Stomach (tissue), 8 donors: ENCODE measurements at regions not wholly inside any gene's neighbourhood (a gene's known extent, or its start where the extent isn't known, plus 50 kb on each side); places are given as distances from the start of the nearest gene placed in this dataset.

Source experiments
- DNase-seq, 2 donors: peaks; one replicate each; pipeline versions ENCODE4 v3.0.0 to v3.0.0-alpha.2; 2013 to 2019
- H3K27ac ChIP-seq, 5 donors: fragments of 200-600 bp in 4 of 5; sonication (generic) in 4 of 5; one replicate each; pipeline ENCODE4 v1.5.1; 2013 to 2019; ENCODE audit warnings: mild to moderate bottlenecking in 1 of 5, moderate library complexity in 1 of 5
- H3K27me3 ChIP-seq, 3 donors: fragments of 200-600 bp; sonication (generic); one replicate each; pipeline ENCODE4 v1.5.1; 2017 to 2019; ENCODE audit warnings: mixed run types in 1 of 3
- H3K36me3 ChIP-seq, 4 donors: fragments of 200-600 bp; sonication (generic); 1 replicate in 3 of 4; 2 replicates in 1 of 4; pipeline ENCODE4 v1.5.1; 2016 to 2019
- H3K4me1 ChIP-seq, 4 donors: fragments of 200-600 bp; sonication (generic); one replicate each; pipeline ENCODE4 v1.5.1; 2016 to 2019
- H3K4me3 ChIP-seq, 4 donors: fragments of 200-600 bp; sonication (generic) in 3 of 4; one replicate each; pipeline ENCODE4 v1.5.1; 2016 to 2019; ENCODE audit warnings: mild to moderate bottlenecking in 1 of 4
- H3K9me3 ChIP-seq, 4 donors: fragments of 200-600 bp; sonication (generic); one replicate each; pipeline ENCODE4 v1.5.1; 2016 to 2019
- CTCF ChIP-seq, 7 experiments: fragments of 450-650 bp in 4 of 7; fragments of 200-600 bp in 3 of 7; sonication (generic) in 3 of 7; IDR thresholded peaks; one replicate each; pipeline ENCODE4 v1.5.1; 2016 to 2019; ENCODE audit warnings: antibody characterized with exemption in 7 of 7, control low read depth in 2 of 7, mild to moderate bottlenecking in 1 of 7
- EP300 ChIP-seq: sonication (generic); formaldehyde crosslinking; IDR thresholded peaks from one replicate; pipeline ENCODE4 v1.6.1; 2017; ENCODE audit warnings: antibody characterized with exemption
- POLR2A ChIP-seq, 4 donors: fragments of 450-650 bp; IDR thresholded peaks; one replicate each; pipeline ENCODE4 v1.6.1; 2016; ENCODE audit warnings: antibody characterized with exemption in 4 of 4, control low read depth in 2 of 4, mild to moderate bottlenecking in 1 of 4, moderate library complexity in 1 of 4
- POLR2AphosphoS5 ChIP-seq, 3 donors: sonication (generic); formaldehyde crosslinking; IDR thresholded peaks; one replicate each; pipeline ENCODE4 v1.6.1; 2016; ENCODE audit warnings: antibody characterized with exemption in 3 of 3
- WGBS, 5 donors: extraction: QIAGEN DNeasy Blood & Tissue Kit in 3 of 5; methylation state at CpG; one replicate each; pipeline versions ENCODE4 v1.1.5 to v1.1.7; 2013 to 2018; 5-methylcytosine and 5-hydroxymethylcytosine counted together
- intact Hi-C: fragments of 100-400 bp; cut with DNase I; formaldehyde crosslinking; loops from one replicate; pipeline ENCODE4 v1.15.1; 2023; ENCODE audit warnings: low total_unique reads
- donor health status: healthy with polysubstance abuse.
- donor health status: Bipolar disorder and iron deficiency.
- donor health status: healthy.

- Histone ChIP-seq H3K36me3 (no peaks in the 10 kb centered on the region), H3K4me3 (no peak overlapping the region), H3K9me3 (peaks cover 0 to 15% (median 4%) of the 10 kb centered on the region in 4 donors), H3K4me1 (no peaks in the 10 kb centered on the region), H3K27me3 (peaks cover 0 to 29% (median 6%) of the 10 kb centered on the region in 3 donors), H3K27ac (no peak overlapping the region)
- no peak for TF ChIP-seq POLR2A (IDR thresholded peaks at IDR 0.05)
- TF ChIP-seq POLR2AphosphoS5 (IDR thresholded peaks at IDR 0.05) = no peak
- no peak for TF ChIP-seq EP300
- no peak for TF ChIP-seq CTCF (IDR thresholded peaks at IDR 0.05)
- DNase-seq = peak in 1 of 2 donors; percentile 21
- 70 to 78% (median 76%) methylated on average over 15 of the region's 15 CpGs for whole genome bisulfite sequencing, 5 donors
- intact Hi-C loops = no loop called here
Observed at GRCh38 chr14:96698960-96699539, 98.1 kb upstream of the VRK1 start.

- Histone ChIP-seq H3K36me3 (no peaks in the 10 kb centered on the region), H3K27me3 (peaks cover 0 to 35% (median 1%) of the 10 kb centered on the region in 3 donors), H3K27ac (no peak overlapping the region), H3K9me3 (peaks cover 0 to 15% (median 4%) of the 10 kb centered on the region in 4 donors), H3K4me1 (no peaks in the 10 kb centered on the region), H3K4me3 (no peak overlapping the region)
- TF ChIP-seq EP300 (no peak), CTCF (IDR thresholded peaks at IDR 0.05) (no peak), POLR2AphosphoS5 (IDR thresholded peaks at IDR 0.05) (no peak), POLR2A (IDR thresholded peaks at IDR 0.05) (no peak)
- no peak for DNase-seq
- WGBS, 5 donors = 94 to 97% (median 96%) methylated on average over 3 of the region's 3 CpGs
- intact Hi-C loops = no loop called here
Observed at GRCh38 chr14:96699666-96700065, 97.5 kb upstream of the VRK1 start.

- 68 to 90% (median 75%) methylated on average over 6 of the region's 6 CpGs for WGBS, 5 donors
- Histone ChIP-seq H3K27me3 (peaks cover 0 to 47% (median 4%) of the 10 kb centered on the region in 3 donors), H3K27ac (no peak overlapping the region), H3K4me1 (no peaks in the 10 kb centered on the region), H3K4me3 (no peak overlapping the region), H3K9me3 (peaks cover 0 to 15% (median 4%) of the 10 kb centered on the region in 4 donors), H3K36me3 (no peaks in the 10 kb centered on the region)
- intact Hi-C loops = no loop called here
- no peak for DNase-seq
- TF ChIP-seq EP300 (no peak), POLR2A (IDR thresholded peaks at IDR 0.05) (no peak), CTCF (IDR thresholded peaks at IDR 0.05) (no peak), POLR2AphosphoS5 (IDR thresholded peaks at IDR 0.05) (no peak)
Observed at GRCh38 chr14:96702831-96703230, 94.4 kb upstream of the VRK1 start.

- Histone ChIP-seq H3K4me1 (no peaks in the 10 kb centered on the region), H3K27me3 (peaks cover 0 to 49% (median 4%) of the 10 kb centered on the region in 3 donors), H3K27ac (no peak overlapping the region), H3K4me3 (no peak overlapping the region), H3K9me3 (no peaks in the 10 kb centered on the region), H3K36me3 (no peaks in the 10 kb centered on the region)
- WGBS, 5 donors = 45 to 61% (median 51%) methylated on average over 10 of the region's 10 CpGs
- no peak for TF ChIP-seq POLR2AphosphoS5 (IDR thresholded peaks at IDR 0.05)
- TF ChIP-seq CTCF (IDR thresholded peaks at IDR 0.05) = no peak
- DNase-seq = no peak
- intact Hi-C loops = no loop called here
Observed at GRCh38 chr14:96705422-96706092, 91.6 kb upstream of the VRK1 start.
